EL (cell line): ENCODE measurements at regions not wholly inside any gene's neighbourhood (a gene's known extent, or its start where the extent isn't known, plus 50 kb on each side); places are given as distances from the start of the nearest gene placed in this dataset.

Source experiments
- DNase-seq: peaks from one replicate; pipeline ENCODE4 v3.0.0-alpha.2; 2016

DNA sequence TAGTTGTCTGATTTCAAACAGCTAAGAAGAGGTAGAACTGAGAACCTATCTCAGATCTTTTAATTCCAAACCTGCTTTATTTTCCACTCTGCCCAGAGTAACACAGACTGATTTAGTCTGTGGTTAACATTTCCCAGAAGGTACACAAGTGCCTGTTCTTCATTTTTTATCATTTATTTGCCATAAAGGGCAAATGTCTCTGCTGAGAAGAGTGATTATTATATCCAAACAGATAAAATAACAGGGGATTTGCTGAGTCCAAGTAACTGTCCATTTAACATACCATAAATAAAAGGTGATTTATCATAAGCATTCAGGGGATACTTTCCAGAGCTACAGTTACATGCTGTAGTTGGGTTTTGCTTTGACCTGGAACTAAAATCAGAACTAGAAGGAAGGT lies 617.7 kb downstream of the MBD2 start:
- no peak for DNase-seq

DNA sequence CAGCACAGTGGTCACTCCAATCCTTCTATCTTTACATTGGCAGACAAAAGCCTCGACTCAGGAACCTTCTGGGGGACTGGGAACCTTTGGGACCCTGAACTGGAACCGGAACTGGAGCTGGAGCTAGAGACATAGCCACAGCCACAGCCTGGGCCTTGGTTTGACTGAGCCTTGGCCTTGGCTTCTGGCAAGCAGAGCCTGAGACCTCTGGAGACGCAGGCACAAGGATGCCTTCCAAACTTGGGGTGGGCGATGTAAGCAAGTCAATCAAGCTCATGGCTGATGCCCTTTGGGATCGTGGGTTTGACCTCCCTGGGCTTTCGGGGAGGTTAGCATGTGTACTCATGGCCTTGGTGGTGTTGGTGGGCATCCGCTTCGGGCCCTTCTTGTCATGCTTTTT lies 619.3 kb downstream of the MBD2 start:
- DNase-seq, result no peak

DNA sequence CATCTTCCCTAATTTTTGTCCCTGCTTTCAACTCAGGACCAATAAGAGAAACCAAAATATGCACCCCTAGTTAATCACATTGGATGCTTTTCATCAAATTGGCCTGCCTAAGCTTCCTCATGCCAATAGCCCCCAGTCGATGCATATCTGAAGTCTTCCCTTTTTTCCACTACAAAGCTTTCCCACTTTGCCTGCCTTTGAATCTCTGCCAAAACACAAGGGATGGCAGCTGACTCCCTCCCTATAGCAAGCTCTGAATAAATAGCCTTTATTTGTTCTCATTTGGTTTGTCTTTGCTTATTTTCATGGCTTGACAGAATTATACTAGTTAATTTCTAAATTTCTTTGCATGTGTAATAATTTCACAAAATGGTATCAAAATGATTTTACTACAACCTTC lies 621.2 kb downstream of the MBD2 start:
- no peak for DNase-seq

DNA sequence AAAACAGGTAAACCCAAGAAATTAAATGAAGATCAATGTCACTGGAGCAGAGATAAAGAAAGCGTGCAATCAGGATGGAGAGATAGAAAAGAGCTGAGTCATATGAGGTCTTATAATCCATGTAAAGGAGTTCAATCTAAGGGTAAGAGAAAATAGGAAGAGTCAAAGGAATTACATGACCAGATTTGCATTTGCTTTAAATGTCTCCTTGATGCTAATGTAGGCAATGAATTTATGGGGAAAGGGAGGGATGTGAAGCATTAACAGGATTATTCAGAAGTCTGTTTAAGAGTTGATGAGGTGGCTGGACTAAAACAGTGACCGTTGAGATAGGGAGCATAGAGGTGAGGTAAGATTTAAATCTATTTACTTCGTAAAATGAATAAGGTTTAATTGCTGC lies 623.1 kb downstream of the MBD2 start:
- no peak for DNase-seq

DNA sequence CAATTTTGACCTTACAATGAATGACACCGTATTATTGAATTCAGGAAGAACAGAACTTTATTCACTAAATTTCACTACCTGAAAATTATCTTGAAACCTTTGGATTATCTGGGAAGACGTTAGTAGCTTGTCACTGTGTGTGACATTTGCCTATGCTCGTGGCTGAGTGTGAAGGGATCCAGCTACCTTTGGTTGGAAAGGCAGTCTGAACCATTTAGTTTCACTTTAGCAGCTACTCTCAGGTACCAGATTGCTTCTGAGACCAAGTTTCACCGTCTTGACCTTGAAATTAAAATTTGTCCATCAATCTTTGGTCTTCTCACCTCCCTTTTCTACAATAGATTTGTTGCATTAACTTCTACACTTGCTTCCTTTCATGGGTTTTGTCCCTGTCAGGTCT lies 637.5 kb downstream of the MBD2 start:
- no peak for DNase-seq
